ENCODE measurements at regions not wholly inside any gene's neighbourhood (a gene's known extent, or its start where the extent isn't known, plus 50 kb on each side); places are given as distances from the start of the nearest gene placed in this dataset.

DNA sequence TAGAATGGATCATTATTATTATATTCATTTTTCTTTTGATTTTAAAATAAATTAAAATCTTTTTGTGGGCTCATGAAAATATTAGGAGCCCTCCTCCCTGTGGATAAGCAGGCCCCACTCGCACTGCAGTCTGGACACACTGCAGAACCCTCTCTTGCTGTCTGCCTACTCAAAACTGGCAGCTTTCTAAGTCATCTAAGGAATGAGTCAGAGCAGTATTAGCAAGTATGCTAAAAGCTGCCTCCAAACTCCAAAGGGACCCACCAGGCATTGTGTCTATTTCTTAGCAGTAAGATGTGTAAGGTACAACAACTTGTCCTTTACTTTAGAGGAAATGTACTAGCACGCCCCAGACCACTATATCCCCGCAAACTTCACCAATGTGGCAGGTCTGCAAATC is 108.8 kb downstream of the SYF2 start (continued):
- TF ChIP-seq, protein P1, sequence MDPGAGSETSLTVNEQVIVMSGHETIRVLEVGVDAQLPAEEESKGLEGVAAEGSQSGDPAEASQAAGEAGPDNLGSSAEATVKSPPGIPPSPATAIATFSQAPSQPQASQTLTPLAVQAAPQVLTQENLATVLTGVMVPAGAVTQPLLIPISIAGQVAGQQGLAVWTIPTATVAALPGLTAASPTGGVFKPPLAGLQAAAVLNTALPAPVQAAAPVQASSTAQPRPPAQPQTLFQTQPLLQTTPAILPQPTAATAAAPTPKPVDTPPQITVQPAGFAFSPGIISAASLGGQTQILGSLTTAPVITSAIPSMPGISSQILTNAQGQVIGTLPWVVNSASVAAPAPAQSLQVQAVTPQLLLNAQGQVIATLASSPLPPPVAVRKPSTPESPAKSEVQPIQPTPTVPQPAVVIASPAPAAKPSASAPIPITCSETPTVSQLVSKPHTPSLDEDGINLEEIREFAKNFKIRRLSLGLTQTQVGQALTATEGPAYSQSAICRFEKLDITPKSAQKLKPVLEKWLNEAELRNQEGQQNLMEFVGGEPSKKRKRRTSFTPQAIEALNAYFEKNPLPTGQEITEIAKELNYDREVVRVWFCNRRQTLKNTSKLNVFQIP (CRISPR knock-in tag; IDR thresholded peaks at IDR 0.05; ENCODE audit: borderline replicate concordance, low read depth): no peak
- TF ChIP-seq PPARA (CRISPR knock-in tag; IDR thresholded peaks at IDR 0.05; ENCODE audit: borderline replicate concordance): no peak

DNA sequence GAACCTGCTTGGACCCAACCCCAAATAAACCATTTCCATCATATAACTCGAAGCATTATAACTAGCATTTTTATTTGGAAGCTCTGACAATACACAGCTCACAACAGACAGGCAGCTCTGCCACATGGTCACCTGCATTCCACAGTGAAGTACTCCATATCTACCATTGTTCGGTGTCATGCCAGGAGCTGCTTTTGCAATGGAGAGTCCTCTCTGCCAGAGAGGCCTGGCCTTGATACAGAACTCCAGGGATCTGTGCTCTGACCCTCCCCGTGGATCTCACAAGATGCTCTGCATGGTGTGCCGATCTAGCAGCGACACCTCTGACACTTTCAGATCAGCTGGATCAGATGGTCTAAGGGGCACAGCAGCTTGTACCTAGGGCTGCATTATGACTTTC is 109.6 kb downstream of the SYF2 start:
- TF ChIP-seq BACH2 (CRISPR knock-in tag; IDR thresholded peaks at IDR 0.05; ENCODE audit: borderline replicate concordance) (no peak), ZFP30 (CRISPR knock-in tag; IDR thresholded peaks at IDR 0.05) (no peak), ARNTL (CRISPR knock-in tag; IDR thresholded peaks at IDR 0.05; ENCODE audit: borderline replicate concordance, low read depth) (no peak), ZNF70 (CRISPR knock-in tag; IDR thresholded peaks at IDR 0.05) (no peak), PPARA (CRISPR knock-in tag; IDR thresholded peaks at IDR 0.05; ENCODE audit: borderline replicate concordance) (no peak), CSDC2 (CRISPR knock-in tag; IDR thresholded peaks at IDR 0.05) (no peak), RARB (CRISPR knock-in tag; IDR thresholded peaks at IDR 0.05) (no peak), ESRRG (CRISPR knock-in tag; IDR thresholded peaks at IDR 0.05) (no peak), SNAI2 (CRISPR knock-in tag; IDR thresholded peaks at IDR 0.05) (no peak), ZFP3 (CRISPR knock-in tag; IDR thresholded peaks at IDR 0.05) (no peak), ISL1 (CRISPR knock-in tag; IDR thresholded peaks at IDR 0.05) (no peak), TOX (CRISPR knock-in tag; IDR thresholded peaks at IDR 0.05; ENCODE audit: borderline replicate concordance) (no peak)
- TF ChIP-seq, protein P1 (CRISPR knock-in tag; IDR thresholded peaks at IDR 0.05; ENCODE audit: borderline replicate concordance, low read depth): no peak
- TF ChIP-seq, protein P2, sequence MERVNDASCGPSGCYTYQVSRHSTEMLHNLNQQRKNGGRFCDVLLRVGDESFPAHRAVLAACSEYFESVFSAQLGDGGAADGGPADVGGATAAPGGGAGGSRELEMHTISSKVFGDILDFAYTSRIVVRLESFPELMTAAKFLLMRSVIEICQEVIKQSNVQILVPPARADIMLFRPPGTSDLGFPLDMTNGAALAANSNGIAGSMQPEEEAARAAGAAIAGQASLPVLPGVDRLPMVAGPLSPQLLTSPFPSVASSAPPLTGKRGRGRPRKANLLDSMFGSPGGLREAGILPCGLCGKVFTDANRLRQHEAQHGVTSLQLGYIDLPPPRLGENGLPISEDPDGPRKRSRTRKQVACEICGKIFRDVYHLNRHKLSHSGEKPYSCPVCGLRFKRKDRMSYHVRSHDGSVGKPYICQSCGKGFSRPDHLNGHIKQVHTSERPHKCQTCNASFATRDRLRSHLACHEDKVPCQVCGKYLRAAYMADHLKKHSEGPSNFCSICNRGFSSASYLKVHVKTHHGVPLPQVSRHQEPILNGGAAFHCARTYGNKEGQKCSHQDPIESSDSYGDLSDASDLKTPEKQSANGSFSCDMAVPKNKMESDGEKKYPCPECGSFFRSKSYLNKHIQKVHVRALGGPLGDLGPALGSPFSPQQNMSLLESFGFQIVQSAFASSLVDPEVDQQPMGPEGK (CRISPR knock-in tag; IDR thresholded peaks at IDR 0.05; ENCODE audit: borderline replicate concordance): no peak
- TF ChIP-seq, protein P3, sequence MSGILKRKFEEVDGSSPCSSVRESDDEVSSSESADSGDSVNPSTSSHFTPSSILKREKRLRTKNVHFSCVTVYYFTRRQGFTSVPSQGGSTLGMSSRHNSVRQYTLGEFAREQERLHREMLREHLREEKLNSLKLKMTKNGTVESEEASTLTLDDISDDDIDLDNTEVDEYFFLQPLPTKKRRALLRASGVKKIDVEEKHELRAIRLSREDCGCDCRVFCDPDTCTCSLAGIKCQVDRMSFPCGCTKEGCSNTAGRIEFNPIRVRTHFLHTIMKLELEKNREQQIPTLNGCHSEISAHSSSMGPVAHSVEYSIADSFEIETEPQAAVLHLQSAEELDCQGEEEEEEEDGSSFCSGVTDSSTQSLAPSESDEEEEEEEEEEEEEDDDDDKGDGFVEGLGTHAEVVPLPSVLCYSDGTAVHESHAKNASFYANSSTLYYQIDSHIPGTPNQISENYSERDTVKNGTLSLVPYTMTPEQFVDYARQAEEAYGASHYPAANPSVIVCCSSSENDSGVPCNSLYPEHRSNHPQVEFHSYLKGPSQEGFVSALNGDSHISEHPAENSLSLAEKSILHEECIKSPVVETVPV (CRISPR knock-in tag; IDR thresholded peaks at IDR 0.05): no peak
- TF ChIP-seq, protein P4, sequence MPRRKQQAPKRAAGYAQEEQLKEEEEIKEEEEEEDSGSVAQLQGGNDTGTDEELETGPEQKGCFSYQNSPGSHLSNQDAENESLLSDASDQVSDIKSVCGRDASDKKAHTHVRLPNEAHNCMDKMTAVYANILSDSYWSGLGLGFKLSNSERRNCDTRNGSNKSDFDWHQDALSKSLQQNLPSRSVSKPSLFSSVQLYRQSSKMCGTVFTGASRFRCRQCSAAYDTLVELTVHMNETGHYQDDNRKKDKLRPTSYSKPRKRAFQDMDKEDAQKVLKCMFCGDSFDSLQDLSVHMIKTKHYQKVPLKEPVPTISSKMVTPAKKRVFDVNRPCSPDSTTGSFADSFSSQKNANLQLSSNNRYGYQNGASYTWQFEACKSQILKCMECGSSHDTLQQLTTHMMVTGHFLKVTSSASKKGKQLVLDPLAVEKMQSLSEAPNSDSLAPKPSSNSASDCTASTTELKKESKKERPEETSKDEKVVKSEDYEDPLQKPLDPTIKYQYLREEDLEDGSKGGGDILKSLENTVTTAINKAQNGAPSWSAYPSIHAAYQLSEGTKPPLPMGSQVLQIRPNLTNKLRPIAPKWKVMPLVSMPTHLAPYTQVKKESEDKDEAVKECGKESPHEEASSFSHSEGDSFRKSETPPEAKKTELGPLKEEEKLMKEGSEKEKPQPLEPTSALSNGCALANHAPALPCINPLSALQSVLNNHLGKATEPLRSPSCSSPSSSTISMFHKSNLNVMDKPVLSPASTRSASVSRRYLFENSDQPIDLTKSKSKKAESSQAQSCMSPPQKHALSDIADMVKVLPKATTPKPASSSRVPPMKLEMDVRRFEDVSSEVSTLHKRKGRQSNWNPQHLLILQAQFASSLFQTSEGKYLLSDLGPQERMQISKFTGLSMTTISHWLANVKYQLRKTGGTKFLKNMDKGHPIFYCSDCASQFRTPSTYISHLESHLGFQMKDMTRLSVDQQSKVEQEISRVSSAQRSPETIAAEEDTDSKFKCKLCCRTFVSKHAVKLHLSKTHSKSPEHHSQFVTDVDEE (CRISPR knock-in tag; IDR thresholded peaks at IDR 0.05): no peak
- ATAC-seq: no peak

DNA sequence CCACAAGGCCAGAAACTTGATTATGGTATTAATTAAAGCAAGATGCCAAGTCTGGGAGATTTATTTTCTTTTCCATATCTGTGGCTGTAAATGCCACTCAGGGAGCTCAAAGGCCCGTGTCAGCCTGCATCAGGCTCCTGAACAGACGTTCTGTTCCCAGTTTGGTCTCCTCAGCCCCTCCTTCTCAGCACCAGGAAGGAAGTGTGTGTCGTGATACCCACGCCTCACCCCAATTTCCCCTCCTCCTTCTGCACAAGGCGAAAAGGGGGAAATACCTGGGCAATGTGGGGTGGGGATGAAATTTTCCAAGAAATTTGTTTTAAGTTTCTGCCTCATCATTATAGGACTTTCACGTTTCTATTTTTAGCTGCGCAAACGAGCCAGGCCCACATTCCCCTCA is 112.0 kb downstream of the SYF2 start:
- no peak for ATAC-seq
- TF ChIP-seq TOX (CRISPR knock-in tag; IDR thresholded peaks at IDR 0.05; ENCODE audit: borderline replicate concordance): no peak
- no peak for TF ChIP-seq ARNTL (CRISPR knock-in tag; IDR thresholded peaks at IDR 0.05; ENCODE audit: borderline replicate concordance, low read depth)
- TF ChIP-seq, protein P3 (CRISPR knock-in tag; IDR thresholded peaks at IDR 0.05): no peak
- TF ChIP-seq, protein P2 (CRISPR knock-in tag; IDR thresholded peaks at IDR 0.05; ENCODE audit: borderline replicate concordance): no peak
- no peak for TF ChIP-seq ZNF565 (CRISPR knock-in tag; conservative IDR thresholded peaks at IDR 0.05; ENCODE audit: low read depth)
- no peak for TF ChIP-seq OSR1 (CRISPR knock-in tag; IDR thresholded peaks at IDR 0.05)
- TF ChIP-seq RARB (CRISPR knock-in tag; IDR thresholded peaks at IDR 0.05): no peak
- TF ChIP-seq ZNF70 (CRISPR knock-in tag; IDR thresholded peaks at IDR 0.05): no peak
- no peak for TF ChIP-seq SNAI2 (CRISPR knock-in tag; IDR thresholded peaks at IDR 0.05)
- no peak for TF ChIP-seq ISL1 (CRISPR knock-in tag; IDR thresholded peaks at IDR 0.05)
- no peak for TF ChIP-seq PPARA (CRISPR knock-in tag; IDR thresholded peaks at IDR 0.05; ENCODE audit: borderline replicate concordance)
- TF ChIP-seq TCF4 (CRISPR knock-in tag; IDR thresholded peaks at IDR 0.05; ENCODE audit: borderline replicate concordance): no peak
- TF ChIP-seq, protein P5, sequence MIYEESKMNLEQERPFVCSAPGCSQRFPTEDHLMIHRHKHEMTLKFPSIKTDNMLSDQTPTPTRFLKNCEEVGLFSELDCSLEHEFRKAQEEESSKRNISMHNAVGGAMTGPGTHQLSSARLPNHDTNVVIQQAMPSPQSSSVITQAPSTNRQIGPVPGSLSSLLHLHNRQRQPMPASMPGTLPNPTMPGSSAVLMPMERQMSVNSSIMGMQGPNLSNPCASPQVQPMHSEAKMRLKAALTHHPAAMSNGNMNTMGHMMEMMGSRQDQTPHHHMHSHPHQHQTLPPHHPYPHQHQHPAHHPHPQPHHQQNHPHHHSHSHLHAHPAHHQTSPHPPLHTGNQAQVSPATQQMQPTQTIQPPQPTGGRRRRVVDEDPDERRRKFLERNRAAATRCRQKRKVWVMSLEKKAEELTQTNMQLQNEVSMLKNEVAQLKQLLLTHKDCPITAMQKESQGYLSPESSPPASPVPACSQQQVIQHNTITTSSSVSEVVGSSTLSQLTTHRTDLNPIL (CRISPR knock-in tag; IDR thresholded peaks at IDR 0.05; ENCODE audit: low read depth): no peak
- TF ChIP-seq, protein P1 (CRISPR knock-in tag; IDR thresholded peaks at IDR 0.05; ENCODE audit: borderline replicate concordance, low read depth): no peak
